HFFc6 (cell line): ENCODE measurements at regions not wholly inside any gene's neighbourhood (a gene's known extent, or its start where the extent isn't known, plus 50 kb on each side); places are given as distances from the start of the nearest gene placed in this dataset.
A peak's percentile ranks its signal among the peaks of the same experiment; 100 is the strongest.

Experiments used
- DNase-seq: peaks from one replicate; pipeline ENCODE4 v3.0.0-alpha.2; 2018
- H3K27ac Mint-ChIP-seq: 2 replicates; pipeline ENCODE4 v1.8.0; 2020; ENCODE audit warnings: mild to moderate bottlenecking, mixed read lengths
- H3K27me3 Mint-ChIP-seq: 2 replicates; pipeline ENCODE4 v1.8.0; 2021; ENCODE audit warnings: mild to moderate bottlenecking, moderate library complexity, mixed read lengths; ENCODE audit not compliant: insufficient read depth
- H3K36me3 Mint-ChIP-seq: 2 replicates; pipeline ENCODE4 v1.8.0; 2021; ENCODE audit warnings: low read depth, mixed read lengths
- H3K4me1 Mint-ChIP-seq: 2 replicates; pipeline ENCODE4 v1.8.0; 2020; ENCODE audit warnings: low read depth, mixed read lengths
- H3K4me3 Mint-ChIP-seq: 2 replicates; pipeline ENCODE4 v1.8.0; 2020; ENCODE audit warnings: mild to moderate bottlenecking, moderate library complexity, mixed read lengths
- H3K9me3 Mint-ChIP-seq: 2 replicates; pipeline ENCODE4 v1.8.0; 2020; ENCODE audit warnings: mild to moderate bottlenecking, mixed read lengths
- TF ChIP-seq, protein P1 (sequence below): fragments of 200-600 bp; sonication (generic); IDR thresholded peaks from 2 replicates; pipeline ENCODE4 v1.5.0; 2021; ENCODE audit warnings: antibody characterized with exemption, mild to moderate bottlenecking

DNA sequence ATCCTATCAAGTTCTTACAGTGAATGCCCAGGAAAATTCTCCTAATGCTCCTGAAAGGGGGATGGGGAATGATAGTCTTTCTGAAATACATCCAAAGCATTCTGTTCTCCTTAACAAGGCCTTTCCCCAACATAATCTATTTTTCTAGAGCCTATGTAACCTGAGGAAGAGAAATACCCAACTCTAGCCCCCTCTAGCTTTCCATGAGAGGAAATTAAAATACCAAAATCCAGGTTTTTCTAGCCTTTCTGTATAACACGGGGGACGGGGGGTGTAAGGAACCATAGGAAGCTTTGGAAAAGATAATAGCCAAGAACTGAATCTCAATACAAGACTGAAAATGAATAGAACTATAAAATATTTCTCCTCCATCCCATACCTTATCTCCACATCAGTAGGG is 815.9 kb downstream of the SLITRK6 start:
- Mint-ChIP-seq H3K4me1 (no peaks in the 10 kb centered on the region), H3K27me3 (no peaks in the 10 kb centered on the region; the same call in 1 of the 2 replicates), H3K9me3 (no peaks in the 10 kb centered on the region), H3K4me3 (no peak overlapping the region), H3K36me3 (no peaks in the 10 kb centered on the region), H3K27ac (no peak overlapping the region)
- no peak for DNase-seq
- TF ChIP-seq, protein P1, sequence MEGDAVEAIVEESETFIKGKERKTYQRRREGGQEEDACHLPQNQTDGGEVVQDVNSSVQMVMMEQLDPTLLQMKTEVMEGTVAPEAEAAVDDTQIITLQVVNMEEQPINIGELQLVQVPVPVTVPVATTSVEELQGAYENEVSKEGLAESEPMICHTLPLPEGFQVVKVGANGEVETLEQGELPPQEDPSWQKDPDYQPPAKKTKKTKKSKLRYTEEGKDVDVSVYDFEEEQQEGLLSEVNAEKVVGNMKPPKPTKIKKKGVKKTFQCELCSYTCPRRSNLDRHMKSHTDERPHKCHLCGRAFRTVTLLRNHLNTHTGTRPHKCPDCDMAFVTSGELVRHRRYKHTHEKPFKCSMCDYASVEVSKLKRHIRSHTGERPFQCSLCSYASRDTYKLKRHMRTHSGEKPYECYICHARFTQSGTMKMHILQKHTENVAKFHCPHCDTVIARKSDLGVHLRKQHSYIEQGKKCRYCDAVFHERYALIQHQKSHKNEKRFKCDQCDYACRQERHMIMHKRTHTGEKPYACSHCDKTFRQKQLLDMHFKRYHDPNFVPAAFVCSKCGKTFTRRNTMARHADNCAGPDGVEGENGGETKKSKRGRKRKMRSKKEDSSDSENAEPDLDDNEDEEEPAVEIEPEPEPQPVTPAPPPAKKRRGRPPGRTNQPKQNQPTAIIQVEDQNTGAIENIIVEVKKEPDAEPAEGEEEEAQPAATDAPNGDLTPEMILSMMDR: no peak

- Mint-ChIP-seq H3K36me3 (no peaks in the 10 kb centered on the region), H3K27ac (no peak overlapping the region), H3K9me3 (no peaks in the 10 kb centered on the region), H3K27me3 (no peaks in the 10 kb centered on the region; the same call in 1 of the 2 replicates), H3K4me3 (no peak overlapping the region), H3K4me1 (no peaks in the 10 kb centered on the region)
- DNase-seq: no peak
- TF ChIP-seq, protein P1: no peak
Measured at GRCh38 chr13:84980571-84980970, 818.6 kb downstream of the SLITRK6 start.

DNA sequence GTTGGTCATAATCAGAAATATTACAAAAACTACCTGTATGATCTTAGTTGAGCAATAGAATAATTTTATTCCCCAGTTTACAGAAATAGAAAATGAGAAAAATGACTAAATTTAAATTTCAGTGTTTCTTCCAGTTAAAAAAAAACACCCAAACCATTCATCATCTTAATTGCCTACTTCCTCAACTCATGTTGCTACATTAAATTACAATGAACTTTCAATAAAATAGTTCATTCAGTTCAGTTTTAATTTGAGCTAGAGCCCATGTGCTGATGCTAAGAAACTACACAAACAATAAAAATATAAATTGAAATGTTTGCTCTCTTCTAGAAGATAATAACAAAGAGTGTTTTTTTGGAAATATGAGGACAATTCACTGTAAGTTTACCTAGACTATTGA is 820.4 kb downstream of the SLITRK6 start:
- DNase-seq: no peak
- no peak overlapping the region for H3K4me3 Mint-ChIP-seq
- no peaks in the 10 kb centered on the region; the same call in 1 of the 2 replicates for H3K27me3 Mint-ChIP-seq
- H3K36me3 Mint-ChIP-seq: no peaks in the 10 kb centered on the region
- no peak overlapping the region for H3K27ac Mint-ChIP-seq
- no peaks in the 10 kb centered on the region for H3K9me3 Mint-ChIP-seq
- H3K4me1 Mint-ChIP-seq: no peaks in the 10 kb centered on the region; the same call in 1 of the 2 replicates
- TF ChIP-seq, protein P1: no peak

DNA sequence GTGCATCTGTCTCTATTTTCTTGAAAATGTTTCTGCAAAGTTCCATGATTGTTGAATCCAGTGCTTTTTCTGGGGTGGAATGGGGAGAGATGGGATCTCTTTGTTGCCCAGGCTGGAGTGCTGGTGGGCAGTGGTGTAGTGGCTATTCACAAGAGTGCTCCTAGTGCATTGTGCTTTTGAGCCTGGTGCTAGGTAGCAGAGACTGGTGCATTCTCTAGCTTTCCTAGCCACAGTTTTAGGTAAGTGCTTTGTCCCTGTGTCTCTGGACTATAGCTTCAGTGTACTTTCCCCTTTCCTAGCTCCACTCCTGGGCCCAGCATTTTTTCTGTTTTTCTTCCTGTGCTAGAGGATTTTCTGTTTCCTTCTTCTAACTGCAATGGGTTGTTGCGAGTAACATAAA is 825.6 kb downstream of the SLITRK6 start:
- DNase-seq: no peak
- Mint-ChIP-seq H3K9me3 (no peaks in the 10 kb centered on the region), H3K4me3 (peak overlapping the region; percentile 46; the same call in 1 of the 2 replicates), H3K36me3 (no peaks in the 10 kb centered on the region), H3K4me1 (no peaks in the 10 kb centered on the region; the same call in 1 of the 2 replicates), H3K27ac (no peak overlapping the region), H3K27me3 (no peaks in the 10 kb centered on the region; the same call in none of the 2 replicates)
- TF ChIP-seq, protein P1: no peak

- no peaks in the 10 kb centered on the region; the same call in none of the 2 replicates for H3K27me3 Mint-ChIP-seq
- H3K4me1 Mint-ChIP-seq: no peaks in the 10 kb centered on the region; the same call in 1 of the 2 replicates
- H3K9me3 Mint-ChIP-seq: no peaks in the 10 kb centered on the region
- TF ChIP-seq, protein P1: no peak
- no peaks in the 10 kb centered on the region for H3K36me3 Mint-ChIP-seq
- H3K4me3 Mint-ChIP-seq: peak overlapping the region; percentile 19; the same call in 1 of the 2 replicates
- no peak overlapping the region for H3K27ac Mint-ChIP-seq
- DNase-seq: no peak
Measured at GRCh38 chr13:84972907-84973306, 826.3 kb downstream of the SLITRK6 start.

GRCh38 chr13:84962849-84963248 is 836.4 kb downstream of the SLITRK6 start:
- H3K9me3 Mint-ChIP-seq: no peaks in the 10 kb centered on the region
- no peak overlapping the region for H3K4me3 Mint-ChIP-seq
- H3K27ac Mint-ChIP-seq: no peak overlapping the region
- peaks cover 5% of the 10 kb centered on the region; the same call in 1 of the 2 replicates for H3K27me3 Mint-ChIP-seq
- H3K4me1 Mint-ChIP-seq: peaks cover 5% of the 10 kb centered on the region; the same call in 1 of the 2 replicates
- no peak for DNase-seq
- TF ChIP-seq, protein P1: no peak
- H3K36me3 Mint-ChIP-seq: no peaks in the 10 kb centered on the region
